WTC11 (cell line): ENCODE measurements at regions not wholly inside any gene's neighbourhood (a gene's known extent, or its start where the extent isn't known, plus 50 kb on each side); places are given as distances from the start of the nearest gene placed in this dataset.

ENCODE experiments used
- ATF6 ChIP-seq: sonication (generic); formaldehyde crosslinking; IDR thresholded peaks from 2 replicates; pipeline ENCODE4 v1.8.1; 2023; ENCODE audit warnings: mild to moderate bottlenecking, missing genetic modification reagents
- CREB1 ChIP-seq: sonication (generic); formaldehyde crosslinking; IDR thresholded peaks from 2 replicates; pipeline ENCODE4 v1.8.0; 2023; ENCODE audit warnings: mild to moderate bottlenecking, missing genetic modification reagents
- CTCF ChIP-seq: fragments of 200-600 bp; IDR thresholded peaks from 2 replicates; pipeline ENCODE4 v1.8.0; 2022; ENCODE audit warnings: antibody characterized with exemption
- NR2C2 ChIP-seq: sonication (generic); formaldehyde crosslinking; IDR thresholded peaks from 2 replicates; pipeline ENCODE4 v1.8.0; 2022; ENCODE audit warnings: mild to moderate bottlenecking, missing genetic modification reagents
- USF2 ChIP-seq: sonication (generic); formaldehyde crosslinking; IDR thresholded peaks from 2 replicates; pipeline ENCODE4 v1.8.1; 2023; ENCODE audit warnings: mild to moderate bottlenecking, missing genetic modification reagents, moderate library complexity

GRCh38 chr4:156537286-156537685 lies 434.3 kb downstream of the PDGFC start:
- no peak for TF ChIP-seq ATF6 (CRISPR knock-in tag)
- TF ChIP-seq USF2, result no peak
- no peak for TF ChIP-seq CTCF
- no peak for TF ChIP-seq CREB1
- TF ChIP-seq NR2C2 (CRISPR knock-in tag), result no peak
